ENCODE measurements at regions not wholly inside any gene's neighbourhood (a gene's known extent, or its start where the extent isn't known, plus 50 kb on each side); places are given as distances from the start of the nearest gene placed in this dataset.

GRCh38 chr17:74088285-74088933 lies 115.1 kb upstream of the RPL38 start:
- DNase-seq (no peak), ATAC-seq (ENCODE audit: low read depth) (no peak)
- H3K9ac ChIP-seq (ENCODE audit: low read length): no peak overlapping the region
- peaks cover 0 to 10% (median 3%) of the 10 kb centered on the region in 4 experiments for H3K27me3 ChIP-seq (replicated peaks in 1 of 4; ENCODE audit: control extremely low read depth in 1 of 4, control insufficient read depth in 3 of 4, insufficient read depth in 4 of 4, low read length in 3 of 4)
- no peak overlapping the region for H3K4me3 Mint-ChIP-seq
- ChIA-PET POLR2A (no interaction called here), CTCF (no interaction called here)
- H3K9me3 Mint-ChIP-seq (ENCODE audit: insufficient read depth): peaks cover 12% of the 10 kb centered on the region
- no peaks in the 10 kb centered on the region for H3K4me1 Mint-ChIP-seq
- H3K36me3 ChIP-seq (replicated peaks in 1 of 2; ENCODE audit: control extremely low read depth in 1 of 2, control insufficient read depth in 1 of 2, extremely low read depth in 1 of 2, insufficient read depth in 2 of 2, low read length in 1 of 2): no peaks in the 10 kb centered on the region
- H4K20me1 ChIP-seq (ENCODE audit: control insufficient read depth, insufficient read depth, low read length, poor library complexity, severe bottlenecking): no peaks in the 10 kb centered on the region
- H3K9me3 ChIP-seq (ENCODE audit: control extremely low read depth in 1 of 3, control insufficient read depth in 2 of 3, insufficient read depth in 1 of 3, low read length in 2 of 3): peaks cover 0 to 20% (median 9%) of the 10 kb centered on the region in 3 donors
- TF ChIP-seq CTCF (IDR thresholded peaks at IDR 0.05): no peak
- no peak for TF ChIP-seq EZH2 (IDR thresholded peaks at IDR 0.05; ENCODE audit: borderline replicate concordance, insufficient read depth, low read depth, low read length, poor library complexity, severe bottlenecking)
- no peak overlapping the region for H3K4me3 ChIP-seq (ENCODE audit: control extremely low read depth in 1 of 5, extremely low read depth in 1 of 5, insufficient read depth in 1 of 5, low read depth in 2 of 5, low read length in 4 of 5)
- H3K27ac ChIP-seq (ENCODE audit: low read length in 2 of 2): no peak overlapping the region
- no peaks in the 10 kb centered on the region for H3K79me2 ChIP-seq (ENCODE audit: control insufficient read depth, insufficient read depth, low read length)
- H3K4me1 ChIP-seq (ENCODE audit: control insufficient read depth in 2 of 2, insufficient read depth in 2 of 2, low read length in 2 of 2): no peaks in the 10 kb centered on the region
- H2AFZ ChIP-seq (ENCODE audit: insufficient read depth, low read depth, low read length, poor library complexity, severe bottlenecking): no peak overlapping the region
- H3K27ac Mint-ChIP-seq: no peak overlapping the region
- intact Hi-C loops (cut with micrococcal nuclease): no loop called here
- H3K27me3 Mint-ChIP-seq: peaks cover 36% of the 10 kb centered on the region
- 85% methylated on average over 5 of the region's 6 CpGs for WGBS (ENCODE audit: insufficient coverage)
- no peak overlapping the region for H3K4me2 ChIP-seq (replicated peaks; ENCODE audit: low read depth, low read length, poor library complexity, severe bottlenecking)

- intact Hi-C loops (cut with micrococcal nuclease): no loop called here
- H3K4me3 Mint-ChIP-seq: no peak overlapping the region
- no peaks in the 10 kb centered on the region for H3K4me1 Mint-ChIP-seq
- 84% methylated on average over 5 of the region's 5 CpGs for WGBS (ENCODE audit: insufficient coverage)
- ChIA-PET POLR2A (no interaction called here), CTCF (no interaction called here)
- peaks cover 37% of the 10 kb centered on the region for H3K27me3 Mint-ChIP-seq
- Histone ChIP-seq H3K4me3 (ENCODE audit: control extremely low read depth in 1 of 5, extremely low read depth in 1 of 5, insufficient read depth in 1 of 5, low read depth in 2 of 5, low read length in 4 of 5) (no peak overlapping the region), H3K27ac (ENCODE audit: low read length in 2 of 2) (no peak overlapping the region), H3K9ac (ENCODE audit: low read length) (no peak overlapping the region), H3K9me3 (ENCODE audit: control extremely low read depth in 1 of 3, control insufficient read depth in 2 of 3, insufficient read depth in 1 of 3, low read length in 2 of 3) (peaks cover 0 to 20% (median 9%) of the 10 kb centered on the region in 3 donors), H4K20me1 (ENCODE audit: control insufficient read depth, insufficient read depth, low read length, poor library complexity, severe bottlenecking) (no peaks in the 10 kb centered on the region), H3K27me3 (replicated peaks in 1 of 4; ENCODE audit: control extremely low read depth in 1 of 4, control insufficient read depth in 3 of 4, insufficient read depth in 4 of 4, low read length in 3 of 4) (peaks cover 0 to 10% (median 3%) of the 10 kb centered on the region in 4 experiments), H2AFZ (ENCODE audit: insufficient read depth, low read depth, low read length, poor library complexity, severe bottlenecking) (no peak overlapping the region), H3K79me2 (ENCODE audit: control insufficient read depth, insufficient read depth, low read length) (no peaks in the 10 kb centered on the region), H3K4me1 (ENCODE audit: control insufficient read depth in 2 of 2, insufficient read depth in 2 of 2, low read length in 2 of 2) (no peaks in the 10 kb centered on the region), H3K4me2 (replicated peaks; ENCODE audit: low read depth, low read length, poor library complexity, severe bottlenecking) (no peak overlapping the region), H3K36me3 (replicated peaks in 1 of 2; ENCODE audit: control extremely low read depth in 1 of 2, control insufficient read depth in 1 of 2, extremely low read depth in 1 of 2, insufficient read depth in 2 of 2, low read length in 1 of 2) (no peaks in the 10 kb centered on the region)
- DNase-seq: no peak
- no peak for ATAC-seq (ENCODE audit: low read depth)
- TF ChIP-seq EZH2 (IDR thresholded peaks at IDR 0.05; ENCODE audit: borderline replicate concordance, insufficient read depth, low read depth, low read length, poor library complexity, severe bottlenecking) (no peak), CTCF (IDR thresholded peaks at IDR 0.05) (no peak)
- H3K9me3 Mint-ChIP-seq (ENCODE audit: insufficient read depth): peaks cover 12% of the 10 kb centered on the region
- H3K27ac Mint-ChIP-seq: no peak overlapping the region
Measured at GRCh38 chr17:74088934-74089329, 114.5 kb upstream of the RPL38 start.

Measured in B cell (primary cell).